IPS-11a (cell line): ENCODE measurements at regions not wholly inside any gene's neighbourhood (a gene's known extent, or its start where the extent isn't known, plus 50 kb on each side); places are given as distances from the start of the nearest gene placed in this dataset.
A peak's percentile ranks its signal among the peaks of the same experiment; 100 is the strongest.

ENCODE experiments used
- H3K4me3 ChIP-seq: one replicate; pipeline ENCODE4 v1.5.1; 2013; ENCODE audit warnings: low read depth, low read length, control low read depth

GRCh38 chr11:121950160-121950559 lies 165.9 kb downstream of the BLID start:
- H3K4me3 ChIP-seq, result no peak overlapping the region

- no peak overlapping the region for H3K4me3 ChIP-seq
These were observed 169.5 kb downstream of the BLID start for GRCh38 chr11:121946514-121946913.

GRCh38 chr11:121944556-121945230 lies 171.3 kb downstream of the BLID start:
- H3K4me3 ChIP-seq, result no peak overlapping the region

- no peak overlapping the region for H3K4me3 ChIP-seq
These were observed 177.9 kb downstream of the BLID start for GRCh38 chr11:121938076-121938475.

GRCh38 chr11:121936781-121937447 lies 179.1 kb downstream of the BLID start:
- no peak overlapping the region for H3K4me3 ChIP-seq

- no peak overlapping the region for H3K4me3 ChIP-seq
These were observed 179.6 kb downstream of the BLID start for GRCh38 chr11:121936370-121936769.

- H3K4me3 ChIP-seq, result no peak overlapping the region
These were observed 182.3 kb downstream of the BLID start for GRCh38 chr11:121933694-121934093.

GRCh38 chr11:121933294-121933693 lies 182.7 kb downstream of the BLID start:
- no peak overlapping the region for H3K4me3 ChIP-seq

GRCh38 chr11:121932646-121933185 lies 183.3 kb downstream of the BLID start:
- no peak overlapping the region for H3K4me3 ChIP-seq

- H3K4me3 ChIP-seq, result no peak overlapping the region
These were observed 184.2 kb downstream of the BLID start for GRCh38 chr11:121931748-121932352.

- H3K4me3 ChIP-seq, result no peak overlapping the region
These were observed 184.9 kb downstream of the BLID start for GRCh38 chr11:121931121-121931520.

- H3K4me3 ChIP-seq, result peak overlapping the region; percentile 40
These were observed 185.7 kb downstream of the BLID start for GRCh38 chr11:121930004-121930965.

- H3K4me3 ChIP-seq, result peak overlapping the region; percentile 40
These were observed 186.4 kb downstream of the BLID start for GRCh38 chr11:121929581-121929980.

- peak overlapping the region; percentile 36 for H3K4me3 ChIP-seq
These were observed 187.1 kb downstream of the BLID start for GRCh38 chr11:121928597-121929580.

- no peak overlapping the region for H3K4me3 ChIP-seq
These were observed 188.2 kb downstream of the BLID start for GRCh38 chr11:121927789-121928188.

GRCh38 chr11:121927097-121927785 lies 188.8 kb downstream of the BLID start:
- no peak overlapping the region for H3K4me3 ChIP-seq

- no peak overlapping the region for H3K4me3 ChIP-seq
These were observed 191.8 kb downstream of the BLID start for GRCh38 chr11:121924191-121924590.

- no peak overlapping the region for H3K4me3 ChIP-seq
These were observed 198.5 kb downstream of the BLID start for GRCh38 chr11:121917482-121917881.

- H3K4me3 ChIP-seq, result no peak overlapping the region
These were observed 201.4 kb downstream of the BLID start for GRCh38 chr11:121914508-121915059.
